HepG2 (cell line): ENCODE measurements at regions not wholly inside any gene's neighbourhood (a gene's known extent, or its start where the extent isn't known, plus 50 kb on each side); places are given as distances from the start of the nearest gene placed in this dataset.

ENCODE experiments used
- ATAC-seq: fragments of 200-7000 bp; cut with Tn5 transposase; 3 replicates; pipeline ENCODE4 v1.9.1; 2020; ENCODE audit warnings: mild to moderate bottlenecking, moderate library complexity
- BruUV-seq: library from RNA; stranded (reverse); fragments of 400-500 nt; replicated peaks from 2 replicates; lab custom pipeline; 2021; lab: Mats Ljungman, UMichigan
- CTCF ChIA-PET: fragments of 300-600 bp; formaldehyde crosslinking; extraction: SDS; loops from one replicate; lab custom pipeline; 2021; ENCODE audit warnings: low total read pairs, inconsistent platforms, low intra/inter-chr PET ratio; lab: Yijun Ruan, JAX
- POLR2A ChIA-PET: fragments of 350-600 bp; sonication (Branson Sonifier 250); formaldehyde crosslinking; loops from one replicate; lab custom pipeline; 2020; ENCODE audit warnings: antibody characterized with exemption, inconsistent platforms; lab: Yijun Ruan, JAX
- DNase-seq: peaks from one replicate; pipeline ENCODE4 v3.0.0-alpha.2; 2015; ENCODE audit warnings: low spot score
- FAIRE-seq: peaks from 3 replicates; lab custom pipeline; 2011; peaks lifted over from hg19 to GRCh38; lab: Jason Lieb, UNC
- H2AFZ ChIP-seq: one replicate; pipeline ENCODE4 v1.6.1; 2011; ENCODE audit warnings: low read length, inconsistent platforms
- H3K27ac ChIP-seq: fragments of 300-600 bp; 3 replicates; pipeline ENCODE4 v1.8.0; 2011; ENCODE audit warnings: mixed run types, mild to moderate bottlenecking, mixed read lengths, low read length, inconsistent platforms; ENCODE audit not compliant: insufficient read depth; ENCODE audit errors: extremely low read length
- H3K27me3 ChIP-seq, 2 experiments: fragments of 200-600 bp in 1 of 2; 2 replicates in 1 of 2; 3 replicates in 1 of 2; pipeline versions ENCODE4 v1.6.0 to v1.8.0; 2011; ENCODE audit warnings: low read length in 2 of 2, mild to moderate bottlenecking in 2 of 2, moderate library complexity in 2 of 2, inconsistent platforms in 1 of 2; ENCODE audit not compliant: insufficient read depth in 2 of 2, control insufficient read depth in 1 of 2
- H3K36me3 ChIP-seq, 2 experiments: fragments of 200-600 bp in 1 of 2; replicated peaks in 1 of 2; 2 replicates in 1 of 2; 3 replicates in 1 of 2; pipeline versions ENCODE4 v1.5.1 to v1.8.0; 2011; ENCODE audit warnings: low read length in 2 of 2, inconsistent platforms in 1 of 2; ENCODE audit not compliant: insufficient read depth in 2 of 2, control insufficient read depth in 1 of 2
- H3K4me1 ChIP-seq: 2 replicates; pipeline ENCODE4 v1.5.1; 2012; ENCODE audit warnings: low read length, inconsistent platforms; ENCODE audit not compliant: insufficient read depth
- H3K4me2 ChIP-seq: 2 replicates; pipeline ENCODE4 v1.6.0; 2011; ENCODE audit warnings: low read depth, low read length, inconsistent platforms
- H3K4me3 ChIP-seq, 3 experiments: fragments of 200-600 bp in 1 of 3; sonication (generic), shearing (Covaris generic) in 1 of 3; replicated peaks in 1 of 3; 2 replicates each; pipeline ENCODE4 v1.5.1; 2011 to 2016; ENCODE audit warnings: low read length in 3 of 3, inconsistent platforms in 2 of 3, low read depth in 2 of 3, mild to moderate bottlenecking in 2 of 3, control low read depth in 1 of 3, mixed read lengths in 1 of 3; ENCODE audit not compliant: insufficient read depth in 1 of 3
- H3K79me2 ChIP-seq: one replicate; pipeline ENCODE4 v1.6.1; 2011; ENCODE audit warnings: low read length, inconsistent platforms; ENCODE audit not compliant: insufficient read depth
- H3K9ac ChIP-seq: 2 replicates; pipeline ENCODE4 v1.6.0; 2011; ENCODE audit warnings: mild to moderate bottlenecking, low read depth, low read length, inconsistent platforms; ENCODE audit not compliant: insufficient read depth
- H3K9me3 ChIP-seq: 2 replicates; pipeline ENCODE4 v1.5.1; 2012; ENCODE audit warnings: mild to moderate bottlenecking, low read length
- H4K20me1 ChIP-seq: 2 replicates; pipeline ENCODE4 v1.6.0; 2011; ENCODE audit warnings: inconsistent platforms, mild to moderate bottlenecking, low read length, moderate library complexity; ENCODE audit not compliant: insufficient read depth
- AHR ChIP-seq: IDR thresholded peaks from 2 replicates; pipeline ENCODE4 v1.6.1; 2018; ENCODE audit warnings: missing genetic modification reagents, missing compliant biosample characterization
- CEBPB ChIP-seq: IDR thresholded peaks from 2 replicates; pipeline ENCODE4 v1.6.1; 2011; ENCODE audit warnings: low read depth, low read length, improper control_type of control experiment, borderline replicate concordance
- CEBPG ChIP-seq: IDR thresholded peaks from 2 replicates; pipeline ENCODE4 v1.6.1; 2016
- FOSL2 ChIP-seq: sonication (generic); formaldehyde crosslinking; IDR thresholded peaks from 2 replicates; pipeline ENCODE4 v1.4.0; 2020; ENCODE audit warnings: missing genetic modification reagents
- NR2C2 ChIP-seq: sonication (generic); formaldehyde crosslinking; IDR thresholded peaks from 2 replicates; pipeline ENCODE4 v1.4.0; 2020; ENCODE audit warnings: missing genetic modification reagents, mild to moderate bottlenecking, moderate library complexity, borderline replicate concordance
- PAXIP1 ChIP-seq: sonication (generic); formaldehyde crosslinking; conservative IDR thresholded peaks from 2 replicates; pipeline ENCODE4 v1.4.0; 2020; ENCODE audit warnings: mild to moderate bottlenecking, missing genetic modification reagents, moderate library complexity
- SUZ12 ChIP-seq: fragments of 150-350 bp; IDR thresholded peaks from 2 replicates; pipeline ENCODE4 v1.6.1; 2014; ENCODE audit warnings: low read depth, low read length
- ZNF121 ChIP-seq: sonication (generic); formaldehyde crosslinking; IDR thresholded peaks from 2 replicates; pipeline ENCODE4 v1.5.0; 2020; ENCODE audit warnings: mild to moderate bottlenecking, missing genetic modification reagents
- ZNF382 ChIP-seq: sonication (generic); formaldehyde crosslinking; IDR thresholded peaks from 2 replicates; pipeline ENCODE4 v1.5.0; 2020; ENCODE audit warnings: missing genetic modification reagents, mild to moderate bottlenecking, borderline replicate concordance
- WGBS: methylation state at CpG from one replicate; pipeline ENCODE4 v1.1.6; 2017; ENCODE audit warnings: low lambda C conversion rate; 5-methylcytosine and 5-hydroxymethylcytosine counted together
- in situ Hi-C: cut with HindIII; loops from 2 replicates; pipeline ENCODE4 v1.10.0; 2017; ENCODE audit warnings: low pct_unique_long_range_greater_than_20kb; ENCODE audit not compliant: extremely low pct_ligation_motif_present
- intact Hi-C: fragments of 100-400 bp; cut with micrococcal nuclease; formaldehyde crosslinking; loops from one replicate; pipeline ENCODE4 v1.10.0; 2022; ENCODE audit not compliant: unreplicated experiment
- TF ChIP-seq, protein P1 (sequence below): sonication (generic); formaldehyde crosslinking; IDR thresholded peaks from 2 replicates; pipeline ENCODE4 v1.5.1; 2020; ENCODE audit warnings: missing genetic modification reagents, mild to moderate bottlenecking, borderline replicate concordance
- TF ChIP-seq, protein P2 (sequence below): sonication (generic); formaldehyde crosslinking; IDR thresholded peaks from 2 replicates; pipeline ENCODE4 v1.5.0; 2020; ENCODE audit warnings: mild to moderate bottlenecking, missing genetic modification reagents

DNA sequence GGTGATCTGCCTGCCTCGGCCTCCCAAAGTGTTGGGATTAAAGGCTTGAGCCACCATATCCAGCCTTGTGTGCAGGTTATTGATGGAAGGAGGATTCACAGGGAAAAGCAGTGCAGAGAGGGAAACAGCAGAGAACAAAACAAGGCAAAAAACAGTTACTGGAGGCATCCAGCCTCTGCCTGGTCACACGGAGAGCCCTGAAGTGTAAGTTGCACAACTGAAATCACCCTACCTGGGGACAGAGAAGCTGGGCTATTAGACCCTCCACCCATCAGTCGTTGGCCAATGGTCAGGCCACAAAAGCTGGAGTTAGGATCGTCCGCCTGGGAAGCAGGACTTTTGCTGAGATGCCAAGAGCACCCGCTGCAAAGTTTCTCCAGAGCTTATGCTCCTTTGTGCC, 57.9 kb upstream of the BCO1 start:
- DNase-seq (no peak), ATAC-seq (peak; percentile 9), FAIRE-seq (no peak)
- Histone ChIP-seq H3K36me3 (no peaks in the 10 kb centered on the region), H3K27me3 (peaks cover 0 to 1% of the 10 kb centered on the region in 2 experiments; a peak in 1 of 5 replicates), H3K27ac (peak overlapping the region; percentile 4), H4K20me1 (no peaks in the 10 kb centered on the region), H3K9me3 (no peaks in the 10 kb centered on the region), H3K9ac (no peak overlapping the region), H3K79me2 (no peaks in the 10 kb centered on the region), H3K4me2 (peak overlapping the region; percentile 66), H2AFZ (no peak overlapping the region), H3K4me1 (peaks cover 40% of the 10 kb centered on the region), H3K4me3 (peak overlapping the region in 2 of 3 experiments; percentile 17 to 44; a peak in 3 of 6 replicates)
- TF ChIP-seq CEBPB, result 0 out of 2 replicates have a peak, but pooled peaks have one; percentile 17
- peak; percentile 13; the same call in 1 of the 2 replicates for TF ChIP-seq NR2C2 (CRISPR knock-in tag)
- TF ChIP-seq PAXIP1 (CRISPR knock-in tag), result no peak
- intact Hi-C loops, result no loop called here
- CTCF ChIA-PET, result no interaction called here
- POLR2A ChIA-PET, result interaction anchor here (1.2 to 1.6 kb wide), 6 partner anchors 10 to 145 kb away, joined by 3 to 14 read pairs (median 7); partner anchors contain the start of genes ATMIN and C16orf46
- WGBS, result 31% methylated on average over 5 of the region's 6 CpGs
- no TSS peak for BruUV-seq
- in situ Hi-C loops, result no loop called here

DNA sequence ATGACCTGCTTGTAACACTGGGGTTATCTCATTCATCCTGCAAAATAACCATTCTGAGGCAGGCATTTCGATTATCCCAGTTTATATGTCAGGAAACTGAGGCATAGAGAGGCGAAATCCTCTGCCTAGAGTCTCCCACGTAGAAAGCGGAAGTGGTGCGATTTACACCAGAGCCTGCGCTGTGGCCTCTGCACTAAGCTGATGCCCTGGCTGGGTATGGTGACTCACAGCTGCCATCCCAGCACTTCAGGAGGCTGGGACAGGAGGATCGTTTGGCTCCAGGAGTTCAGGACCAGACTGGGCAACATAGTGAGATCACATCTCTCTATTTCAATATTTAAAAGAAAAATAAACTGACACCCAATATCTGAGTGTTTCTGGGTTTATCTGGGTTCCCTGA, 59.3 kb upstream of the BCO1 start:
- POLR2A ChIA-PET, result no interaction called here
- FAIRE-seq (no peak), ATAC-seq (no peak), DNase-seq (no peak)
- in situ Hi-C loops, result no loop called here
- no peak overlapping the region for H3K4me2 ChIP-seq
- no peak overlapping the region for H2AFZ ChIP-seq
- H3K27ac ChIP-seq, result no peak overlapping the region
- no peaks in the 10 kb centered on the region for H3K79me2 ChIP-seq
- no peaks in the 10 kb centered on the region for H3K9me3 ChIP-seq
- peaks cover 0 to under 1% of the 10 kb centered on the region in 2 experiments; a peak in 1 of 5 replicates for H3K27me3 ChIP-seq
- CTCF ChIA-PET, result no interaction called here
- H3K36me3 ChIP-seq, result no peaks in the 10 kb centered on the region
- no peaks in the 10 kb centered on the region for H4K20me1 ChIP-seq
- H3K4me1 ChIP-seq, result peaks cover 54% of the 10 kb centered on the region
- H3K4me3 ChIP-seq, result no peak overlapping the region
- BruUV-seq, result no TSS peak
- intact Hi-C loops, result loop anchor here (5.0 kb wide), 1 partner anchor 37 kb away; no protein-coding TSS in a partner anchor
- H3K9ac ChIP-seq, result no peak overlapping the region
- WGBS, result 52% methylated on average over 7 of the region's 7 CpGs
- TF ChIP-seq FOSL2 (CRISPR knock-in tag) (0 out of 2 replicates have a peak, but pooled peaks have one; percentile 13), CEBPG (CRISPR knock-in tag) (no peak), SUZ12 (no peak), ZNF121 (CRISPR knock-in tag) (peak; percentile 66), ZNF382 (CRISPR knock-in tag) (no peak), AHR (CRISPR knock-in tag) (no peak)
- TF ChIP-seq, protein P1, sequence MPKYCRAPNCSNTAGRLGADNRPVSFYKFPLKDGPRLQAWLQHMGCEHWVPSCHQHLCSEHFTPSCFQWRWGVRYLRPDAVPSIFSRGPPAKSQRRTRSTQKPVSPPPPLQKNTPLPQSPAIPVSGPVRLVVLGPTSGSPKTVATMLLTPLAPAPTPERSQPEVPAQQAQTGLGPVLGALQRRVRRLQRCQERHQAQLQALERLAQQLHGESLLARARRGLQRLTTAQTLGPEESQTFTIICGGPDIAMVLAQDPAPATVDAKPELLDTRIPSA (CRISPR knock-in tag), result no peak
- TF ChIP-seq, protein P2, sequence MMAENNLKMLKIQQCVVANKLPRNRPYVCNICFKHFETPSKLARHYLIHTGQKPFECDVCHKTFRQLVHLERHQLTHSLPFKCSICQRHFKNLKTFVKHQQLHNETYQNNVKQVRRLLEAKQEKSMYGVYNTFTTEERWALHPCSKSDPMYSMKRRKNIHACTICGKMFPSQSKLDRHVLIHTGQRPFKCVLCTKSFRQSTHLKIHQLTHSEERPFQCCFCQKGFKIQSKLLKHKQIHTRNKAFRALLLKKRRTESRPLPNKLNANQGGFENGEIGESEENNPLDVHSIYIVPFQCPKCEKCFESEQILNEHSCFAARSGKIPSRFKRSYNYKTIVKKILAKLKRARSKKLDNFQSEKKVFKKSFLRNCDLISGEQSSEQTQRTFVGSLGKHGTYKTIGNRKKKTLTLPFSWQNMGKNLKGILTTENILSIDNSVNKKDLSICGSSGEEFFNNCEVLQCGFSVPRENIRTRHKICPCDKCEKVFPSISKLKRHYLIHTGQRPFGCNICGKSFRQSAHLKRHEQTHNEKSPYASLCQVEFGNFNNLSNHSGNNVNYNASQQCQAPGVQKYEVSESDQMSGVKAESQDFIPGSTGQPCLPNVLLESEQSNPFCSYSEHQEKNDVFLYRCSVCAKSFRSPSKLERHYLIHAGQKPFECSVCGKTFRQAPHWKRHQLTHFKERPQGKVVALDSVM (CRISPR knock-in tag), result peak; percentile 68
